ENCODE measurements at regions not wholly inside any gene's neighbourhood (a gene's known extent, or its start where the extent isn't known, plus 50 kb on each side); places are given as distances from the start of the nearest gene placed in this dataset.

- no peaks in the 10 kb centered on the region for H3K36me3 ChIP-seq
- H3K4me1 ChIP-seq, result no peaks in the 10 kb centered on the region
- H3K27ac ChIP-seq, result no peak overlapping the region
- no peaks in the 10 kb centered on the region for H3K9me3 ChIP-seq
- ATAC-seq, result no peak
- intact Hi-C loops (cut with DNase I), result no loop called here
- no peaks in the 10 kb centered on the region for H3K27me3 ChIP-seq
- no peak overlapping the region for H3K4me3 ChIP-seq
- TF ChIP-seq CTCF (IDR thresholded peaks at IDR 0.05), result no peak
- no peak for TF ChIP-seq POLR2A (IDR thresholded peaks at IDR 0.05)
- DNase-seq, result no peak
These were observed 243.8 kb downstream of the ADGRL2 start for GRCh38 chr1:82044536-82044935.

GRCh38 chr1:82044111-82044510 lies 243.4 kb downstream of the ADGRL2 start:
- no peaks in the 10 kb centered on the region for H3K36me3 ChIP-seq
- H3K4me1 ChIP-seq, result no peaks in the 10 kb centered on the region
- intact Hi-C loops (cut with DNase I), result no loop called here
- DNase-seq, result no peak
- TF ChIP-seq CTCF (IDR thresholded peaks at IDR 0.05) (no peak), POLR2A (IDR thresholded peaks at IDR 0.05) (no peak)
- no peaks in the 10 kb centered on the region for H3K27me3 ChIP-seq
- ATAC-seq, result no peak
- H3K4me3 ChIP-seq, result no peak overlapping the region
- WGBS (ENCODE audit: insufficient coverage, low coverage, low lambda C conversion rate, missing lambda C conversion rate), result 59% methylated on average over 3 of the region's 3 CpGs
- H3K9me3 ChIP-seq, result no peaks in the 10 kb centered on the region
- no peak overlapping the region for H3K27ac ChIP-seq

DNA sequence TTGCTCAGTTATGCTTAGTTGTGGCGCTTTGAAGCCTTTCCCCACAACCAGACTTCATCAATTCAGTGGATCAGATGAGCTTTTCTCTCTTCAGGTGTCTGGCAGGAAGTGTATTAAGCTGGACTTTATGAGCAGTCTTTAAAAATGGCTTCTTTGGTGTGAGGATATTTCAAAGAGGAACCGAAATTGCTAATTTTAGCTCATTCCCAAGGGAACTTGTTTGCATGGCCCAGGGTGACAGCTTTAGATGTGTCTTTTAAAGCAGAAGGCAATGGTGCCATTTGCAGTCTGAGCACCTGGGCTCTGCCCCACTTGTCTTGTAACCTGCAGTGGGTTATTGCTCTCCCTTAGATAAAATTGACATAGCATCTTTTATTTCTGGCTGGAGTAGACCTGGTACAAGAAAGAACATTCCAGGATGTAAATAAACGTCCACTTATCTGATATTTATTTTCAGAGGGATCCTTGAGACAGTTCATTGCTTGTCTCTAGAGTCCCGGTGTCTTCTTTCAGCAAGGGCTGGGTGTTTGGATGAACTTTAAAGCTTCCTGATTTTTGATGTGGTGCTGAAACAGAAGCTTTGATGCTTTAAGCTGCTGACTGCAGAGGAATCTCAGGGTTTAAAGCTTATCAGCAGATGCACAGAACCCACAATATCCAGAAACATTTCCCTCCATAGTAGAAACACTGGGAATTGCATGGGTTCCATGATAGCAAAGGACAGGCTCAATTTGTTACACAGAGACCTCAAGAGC lies 241.7 kb downstream of the ADGRL2 start:
- intact Hi-C loops (cut with DNase I), result no loop called here
- H3K27ac ChIP-seq, result no peak overlapping the region
- H3K36me3 ChIP-seq, result no peaks in the 10 kb centered on the region
- DNase-seq (no peak), ATAC-seq (no peak)
- H3K4me3 ChIP-seq, result no peak overlapping the region
- TF ChIP-seq CTCF (IDR thresholded peaks at IDR 0.05) (no peak), POLR2A (IDR thresholded peaks at IDR 0.05) (no peak)
- 49% methylated on average over 4 of the region's 4 CpGs for WGBS (ENCODE audit: insufficient coverage, low coverage, low lambda C conversion rate, missing lambda C conversion rate)
- no peaks in the 10 kb centered on the region for H3K4me1 ChIP-seq
- no peaks in the 10 kb centered on the region for H3K27me3 ChIP-seq
- H3K9me3 ChIP-seq, result no peaks in the 10 kb centered on the region

Measured in right lobe of liver (tissue), 6 donors.